Neural crest cell (in vitro differentiated cells): ENCODE measurements at regions not wholly inside any gene's neighbourhood (a gene's known extent, or its start where the extent isn't known, plus 50 kb on each side); places are given as distances from the start of the nearest gene placed in this dataset.
"Not testable (repeated sequence)": the region's sequence is repeated elsewhere in the genome, so short reads cannot be mapped to it uniquely, and the experiment has no call there.

ENCODE experiments used
- DNase-seq: peaks from one replicate; pipeline ENCODE4 v3.0.0; 2021; ENCODE audit warnings: low read depth, mixed read lengths, low spot score
- H3K27ac Mint-ChIP-seq: one replicate; pipeline ENCODE4 v1.8.0; 2021; ENCODE audit warnings: mild to moderate bottlenecking, mixed read lengths; ENCODE audit not compliant: unreplicated experiment
- H3K27me3 Mint-ChIP-seq: 2 replicates; pipeline ENCODE4 v1.8.0; 2021; ENCODE audit warnings: low read depth, mild to moderate bottlenecking, mixed read lengths
- H3K36me3 Mint-ChIP-seq: 2 replicates; pipeline ENCODE4 v1.8.0; 2021; ENCODE audit warnings: low read depth, mild to moderate bottlenecking, mixed read lengths
- H3K4me1 Mint-ChIP-seq: 2 replicates; pipeline ENCODE4 v1.8.0; 2021; ENCODE audit warnings: mixed read lengths
- H3K4me3 Mint-ChIP-seq: one replicate; pipeline ENCODE4 v1.8.0; 2021; ENCODE audit warnings: mild to moderate bottlenecking, mixed read lengths
- H3K9me3 Mint-ChIP-seq: 2 replicates; pipeline ENCODE4 v1.8.0; 2021; ENCODE audit warnings: mixed read lengths
- TF ChIP-seq, protein P1 (sequence below): fragments of 200-600 bp; sonication (generic); conservative IDR thresholded peaks from 2 replicates; pipeline ENCODE4 v1.5.0; 2021; ENCODE audit warnings: antibody characterized with exemption, mild to moderate bottlenecking

DNA sequence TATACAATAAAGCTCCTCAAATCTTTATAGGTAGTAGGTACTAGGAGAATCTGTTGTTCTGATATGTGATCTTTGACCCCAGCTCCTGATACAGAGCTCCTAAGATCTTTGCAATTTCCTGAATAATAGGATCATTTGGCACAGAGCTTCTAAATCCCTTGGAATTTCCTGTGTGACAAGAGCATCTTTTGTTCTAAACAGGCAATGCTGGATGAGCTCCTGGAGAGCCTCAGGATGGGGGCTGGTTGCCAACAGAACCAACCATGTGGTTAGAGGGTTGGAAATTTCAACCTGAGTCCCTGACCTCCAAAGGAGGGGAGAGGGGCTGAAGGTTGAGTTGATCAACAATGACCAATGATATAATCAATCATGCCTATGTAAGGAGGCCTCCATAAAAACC is 629.0 kb downstream of the CCSER2 start:
- no peaks in the 10 kb centered on the region for H3K36me3 Mint-ChIP-seq
- peaks cover 5% of the 10 kb centered on the region for H3K9me3 Mint-ChIP-seq
- H3K4me1 Mint-ChIP-seq: peaks cover 5% of the 10 kb centered on the region
- H3K27me3 Mint-ChIP-seq: no peaks in the 10 kb centered on the region
- no peak overlapping the region for H3K27ac Mint-ChIP-seq
- no peak overlapping the region for H3K4me3 Mint-ChIP-seq
- DNase-seq: no peak
- TF ChIP-seq, protein P1, sequence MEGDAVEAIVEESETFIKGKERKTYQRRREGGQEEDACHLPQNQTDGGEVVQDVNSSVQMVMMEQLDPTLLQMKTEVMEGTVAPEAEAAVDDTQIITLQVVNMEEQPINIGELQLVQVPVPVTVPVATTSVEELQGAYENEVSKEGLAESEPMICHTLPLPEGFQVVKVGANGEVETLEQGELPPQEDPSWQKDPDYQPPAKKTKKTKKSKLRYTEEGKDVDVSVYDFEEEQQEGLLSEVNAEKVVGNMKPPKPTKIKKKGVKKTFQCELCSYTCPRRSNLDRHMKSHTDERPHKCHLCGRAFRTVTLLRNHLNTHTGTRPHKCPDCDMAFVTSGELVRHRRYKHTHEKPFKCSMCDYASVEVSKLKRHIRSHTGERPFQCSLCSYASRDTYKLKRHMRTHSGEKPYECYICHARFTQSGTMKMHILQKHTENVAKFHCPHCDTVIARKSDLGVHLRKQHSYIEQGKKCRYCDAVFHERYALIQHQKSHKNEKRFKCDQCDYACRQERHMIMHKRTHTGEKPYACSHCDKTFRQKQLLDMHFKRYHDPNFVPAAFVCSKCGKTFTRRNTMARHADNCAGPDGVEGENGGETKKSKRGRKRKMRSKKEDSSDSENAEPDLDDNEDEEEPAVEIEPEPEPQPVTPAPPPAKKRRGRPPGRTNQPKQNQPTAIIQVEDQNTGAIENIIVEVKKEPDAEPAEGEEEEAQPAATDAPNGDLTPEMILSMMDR: no peak

DNA sequence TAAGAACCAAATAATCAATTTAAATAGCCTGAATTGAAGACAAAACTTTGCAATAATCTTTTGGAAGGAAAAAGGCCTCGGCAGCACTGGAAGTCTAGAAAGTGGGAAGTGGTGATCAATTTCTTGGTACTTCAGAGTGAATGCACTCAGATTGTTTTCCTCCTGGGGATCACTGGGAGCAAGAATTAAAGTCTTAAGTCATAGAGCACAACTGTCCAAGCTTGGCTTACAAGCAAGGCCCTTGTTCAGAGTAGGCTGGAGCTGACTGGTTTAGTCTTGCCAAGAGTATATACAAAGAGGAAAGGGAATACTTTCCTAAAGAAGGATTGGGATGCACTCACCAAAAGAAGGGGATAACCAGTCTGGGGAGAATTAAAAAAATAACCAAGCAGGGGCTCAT is 637.1 kb downstream of the CCSER2 start:
- no peak overlapping the region for H3K4me3 Mint-ChIP-seq
- no peaks in the 10 kb centered on the region for H3K27me3 Mint-ChIP-seq
- no peaks in the 10 kb centered on the region for H3K9me3 Mint-ChIP-seq
- no peaks in the 10 kb centered on the region for H3K36me3 Mint-ChIP-seq
- no peaks in the 10 kb centered on the region for H3K4me1 Mint-ChIP-seq
- no peak for DNase-seq
- TF ChIP-seq, protein P1: no peak
- H3K27ac Mint-ChIP-seq: no peak overlapping the region

GRCh38 chr10:84966708-84967441 is 638.5 kb downstream of the CCSER2 start:
- Mint-ChIP-seq H3K9me3 (no peaks in the 10 kb centered on the region), H3K36me3 (no peaks in the 10 kb centered on the region), H3K27ac (peak overlapping the region; percentile 38), H3K4me3 (no peak overlapping the region), H3K4me1 (no peaks in the 10 kb centered on the region), H3K27me3 (no peaks in the 10 kb centered on the region)
- TF ChIP-seq, protein P1: no peak
- DNase-seq: no peak

DNA sequence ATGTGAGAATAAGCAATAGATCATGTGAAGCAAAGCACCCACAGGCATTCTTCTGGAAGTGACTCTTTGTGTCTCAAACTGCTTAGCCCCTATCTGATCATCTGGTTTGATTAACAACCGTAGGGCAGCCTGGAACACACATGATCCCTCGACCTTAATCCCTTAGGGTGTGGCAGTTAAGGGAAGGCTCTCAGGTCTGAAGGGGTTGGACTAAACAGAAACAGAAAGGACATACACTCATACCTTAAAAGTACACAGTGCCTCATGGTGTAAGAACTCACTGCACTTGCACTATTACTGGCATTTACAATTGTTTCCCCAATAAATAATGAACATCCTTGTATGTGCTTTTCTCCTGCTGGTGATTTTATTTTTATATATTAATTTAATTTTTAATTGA is 640.9 kb downstream of the CCSER2 start:
- DNase-seq, H3K4me1 Mint-ChIP-seq, H3K9me3 Mint-ChIP-seq, H3K4me3 Mint-ChIP-seq, H3K27me3 Mint-ChIP-seq, H3K27ac Mint-ChIP-seq, H3K36me3 Mint-ChIP-seq: not testable (repeated sequence)

DNA sequence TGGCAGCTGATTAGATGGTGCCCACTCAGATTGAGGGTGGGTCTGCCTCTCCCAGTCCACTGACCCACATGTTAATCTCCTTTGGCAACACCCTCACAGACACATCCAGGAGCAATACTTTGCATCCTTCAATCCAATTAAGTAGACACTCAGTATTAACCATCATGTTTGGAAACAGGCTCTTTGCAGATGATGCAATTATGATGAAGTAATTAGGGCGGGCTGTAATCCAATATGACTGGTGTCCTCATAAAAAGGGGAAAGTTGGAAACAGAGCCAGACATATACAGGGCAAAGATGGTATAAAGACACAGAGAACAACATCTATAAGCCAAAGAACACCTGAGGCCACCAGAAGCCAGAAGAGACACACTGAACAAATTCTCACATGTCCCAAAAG is 658.6 kb downstream of the CCSER2 start:
- Mint-ChIP-seq H3K4me3 (no peak overlapping the region), H3K4me1 (peaks cover 4% of the 10 kb centered on the region), H3K27me3 (peaks cover 3% of the 10 kb centered on the region), H3K36me3 (no peaks in the 10 kb centered on the region), H3K27ac (no peak overlapping the region), H3K9me3 (peaks cover 2% of the 10 kb centered on the region)
- TF ChIP-seq, protein P1: no peak
- no peak for DNase-seq

DNA sequence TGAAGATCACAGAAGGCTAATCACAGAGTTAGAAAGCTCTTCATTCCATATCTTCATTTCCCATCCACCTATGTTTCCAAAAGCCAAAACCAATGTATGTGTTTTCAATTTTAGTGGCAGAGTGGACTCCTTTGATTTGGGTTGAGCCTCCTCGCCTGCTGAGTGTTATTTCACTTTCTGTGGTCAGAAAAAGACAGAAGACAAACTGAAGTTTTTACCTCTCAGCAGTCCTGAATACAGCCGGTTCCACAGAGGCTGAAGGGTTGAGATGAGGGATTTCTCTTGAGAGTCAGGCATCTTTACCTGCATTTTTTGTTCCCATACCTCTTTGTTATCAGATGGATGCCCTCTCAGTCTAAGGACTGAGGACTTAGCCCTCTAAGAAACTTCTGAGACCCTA is 659.6 kb downstream of the CCSER2 start:
- H3K36me3 Mint-ChIP-seq: no peaks in the 10 kb centered on the region
- H3K27ac Mint-ChIP-seq: no peak overlapping the region
- peaks cover 4% of the 10 kb centered on the region for H3K4me1 Mint-ChIP-seq
- peaks cover 3% of the 10 kb centered on the region for H3K27me3 Mint-ChIP-seq
- no peak overlapping the region for H3K4me3 Mint-ChIP-seq
- DNase-seq: no peak
- H3K9me3 Mint-ChIP-seq: peaks cover 2% of the 10 kb centered on the region
- TF ChIP-seq, protein P1: no peak
